Stimulated activated CD8-positive, alpha-beta memory T cell treated with anti-CD3 and anti-CD28 coated beads, Interleukin-7, amount 100 ng/mL, for 1 hour (primary cell): ENCODE measurements at regions not wholly inside any gene's neighbourhood (a gene's known extent, or its start where the extent isn't known, plus 50 kb on each side); places are given as distances from the start of the nearest gene placed in this dataset.
"Not testable (repeated sequence)": the region's sequence is repeated elsewhere in the genome, so short reads cannot be mapped to it uniquely, and the experiment has no call there.

Source experiments
- DNase-seq, 2 donors: peaks; one replicate each; pipeline ENCODE4 v3.0.0-alpha.2; 2020; ENCODE audit warnings: low read depth in 2 of 2

GRCh38 chr3:107942951-107943749, 147.7 kb downstream of the CD47 start:
- DNase-seq, result no peak

DNA sequence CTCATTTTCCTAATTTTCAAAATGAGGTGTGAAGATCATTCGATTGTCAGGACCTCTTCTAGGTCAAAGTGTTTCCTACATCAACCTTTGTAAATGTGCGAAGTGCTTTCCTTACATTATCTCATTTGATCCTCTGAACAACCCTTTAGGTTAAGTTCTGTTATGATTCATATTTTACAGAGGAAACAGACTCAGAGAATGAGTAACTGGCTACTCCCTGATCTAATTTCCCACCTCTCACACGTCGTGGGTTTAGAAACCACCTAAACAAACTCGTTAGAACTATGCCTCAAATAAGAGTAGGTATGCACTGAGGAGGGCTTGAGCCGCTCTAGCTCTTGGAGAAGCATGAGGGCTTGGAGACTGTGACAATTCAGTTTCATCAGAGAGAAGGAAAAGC, 148.6 kb downstream of the CD47 start:
- DNase-seq, result no peak

DNA sequence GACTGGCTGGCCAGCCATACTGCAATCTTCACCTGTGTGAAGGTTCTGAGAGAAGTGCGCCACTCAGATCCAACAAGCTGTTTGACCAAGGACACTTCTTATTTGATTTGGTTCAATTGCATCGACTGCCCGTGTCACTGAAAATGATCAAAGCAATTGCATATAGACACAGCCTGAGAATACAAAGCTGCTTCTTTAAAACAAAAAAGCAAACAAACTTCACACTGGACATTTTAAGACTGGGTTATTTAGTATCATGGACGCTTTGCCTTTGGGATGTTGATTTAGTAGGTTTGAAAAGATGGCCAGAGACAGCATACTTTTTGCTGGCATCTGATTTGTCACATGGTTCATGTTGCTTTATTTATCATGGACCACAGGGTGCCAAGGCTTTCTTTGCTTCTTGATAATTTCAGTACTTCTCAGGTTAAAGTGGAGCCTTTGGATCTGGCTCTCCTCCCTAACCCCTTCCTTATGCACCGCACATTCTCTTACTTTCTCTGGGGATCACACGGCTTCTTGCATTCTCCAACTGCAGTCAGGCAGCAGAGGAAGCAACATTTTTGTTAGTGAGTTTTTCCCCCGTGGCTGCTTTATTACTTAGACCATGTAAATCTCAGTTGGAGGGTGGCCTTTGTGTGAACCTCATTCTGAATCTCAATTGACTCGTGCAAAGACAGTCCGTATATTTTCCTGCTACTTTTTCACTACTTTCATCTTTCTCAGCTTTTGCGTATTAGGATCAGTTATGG, 151.0 kb downstream of the CD47 start:
- DNase-seq, result no peak

DNA sequence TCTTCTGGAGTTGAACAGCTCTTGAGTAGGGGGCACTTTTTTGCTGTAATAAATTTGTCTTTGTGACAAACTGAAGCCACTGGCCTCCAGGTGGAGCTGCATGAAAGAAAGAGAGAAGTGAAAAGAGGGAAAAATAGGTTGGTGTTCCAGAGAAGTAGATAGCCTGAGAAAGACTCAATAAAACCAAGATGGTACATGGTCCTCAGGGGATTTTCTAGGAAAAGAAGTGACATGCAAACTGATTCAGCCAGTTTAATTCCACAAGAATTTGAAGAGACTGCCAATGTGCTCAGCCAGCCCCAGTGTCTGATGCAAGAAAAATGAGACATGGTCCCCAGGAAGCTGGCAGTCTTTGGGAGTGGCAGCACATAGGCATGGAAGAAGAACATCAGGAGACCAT, 152.7 kb downstream of the CD47 start:
- DNase-seq, result no peak

DNA sequence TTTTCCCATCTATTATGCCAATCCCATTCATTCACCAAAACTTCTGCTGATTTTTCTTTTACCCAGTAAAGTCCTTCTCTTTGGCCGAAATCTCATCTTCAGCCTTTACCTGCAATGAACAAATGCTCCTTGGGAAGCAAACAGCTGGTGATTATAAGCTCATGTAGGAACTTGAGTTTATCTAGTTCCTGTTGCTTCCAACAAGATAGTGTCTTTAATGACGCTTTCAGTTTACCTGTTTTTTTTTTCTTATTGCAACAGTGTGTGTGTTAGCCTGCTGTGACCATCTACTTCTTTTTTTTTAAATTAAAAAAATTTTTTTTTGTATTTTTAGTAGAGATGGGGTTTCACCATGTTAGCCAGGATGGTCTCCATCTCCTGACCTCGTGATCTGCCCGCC, 156.0 kb downstream of the CD47 start:
- no peak for DNase-seq

- no peak for DNase-seq
These were observed 157.4 kb downstream of the CD47 start for GRCh38 chr3:107933450-107933849.

- no peak for DNase-seq
These were observed 159.5 kb downstream of the CD47 start for GRCh38 chr3:107931326-107931725.

- DNase-seq, result no peak
These were observed 161.7 kb downstream of the CD47 start for GRCh38 chr3:107929088-107929487.

GRCh38 chr3:107928084-107928445, 162.8 kb downstream of the CD47 start:
- no peak for DNase-seq

- DNase-seq, result peak; percentile 31 to 44
These were observed 163.3 kb downstream of the CD47 start for GRCh38 chr3:107927361-107928083.

- DNase-seq, result no peak
These were observed 165.0 kb downstream of the CD47 start for GRCh38 chr3:107925851-107926250.

DNA sequence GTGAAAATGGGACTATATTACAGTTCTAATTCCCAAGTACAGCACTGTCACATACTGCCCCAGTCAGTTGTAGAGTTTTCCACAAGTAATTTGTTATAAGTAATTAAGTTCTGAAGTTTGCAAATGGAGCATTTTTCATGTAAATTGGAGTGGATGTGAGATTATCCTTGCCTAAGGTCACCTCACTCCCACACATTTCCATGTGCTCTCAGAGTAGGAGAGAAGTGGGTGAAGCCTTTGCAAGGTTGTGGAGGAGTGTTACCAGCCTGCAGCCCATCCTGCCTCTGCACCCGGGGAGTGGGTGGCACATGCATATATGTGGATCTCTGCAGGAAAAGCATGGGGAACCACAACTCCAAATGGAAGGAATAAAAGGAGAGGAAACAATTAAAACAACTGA, 169.8 kb downstream of the CD47 start:
- DNase-seq, result no peak

DNA sequence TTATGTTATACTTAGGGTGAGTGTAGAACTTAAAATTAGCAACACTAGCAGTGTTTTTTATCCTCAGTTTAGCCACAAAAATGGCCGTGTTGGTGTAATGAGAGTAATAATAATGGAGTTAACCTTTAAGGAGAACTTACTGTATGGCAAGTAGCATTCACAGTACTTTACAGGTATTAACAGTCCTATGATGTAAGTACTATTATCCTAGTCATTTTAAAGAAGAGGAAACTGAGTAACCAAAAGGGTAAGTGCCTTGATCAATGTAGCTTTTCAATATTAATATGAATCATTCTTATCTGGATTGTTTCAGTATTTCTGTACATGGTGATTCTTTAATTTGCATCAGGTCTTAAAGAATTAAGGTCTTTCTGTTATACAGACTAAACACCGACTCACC, 170.3 kb downstream of the CD47 start:
- DNase-seq, result no peak

- DNase-seq, result no peak
These were observed 171.6 kb downstream of the CD47 start for GRCh38 chr3:107919239-107919638.

GRCh38 chr3:107916171-107916570, 174.7 kb downstream of the CD47 start:
- DNase-seq, result no peak

- no peak for DNase-seq
These were observed 175.1 kb downstream of the CD47 start for GRCh38 chr3:107915706-107916105.

- DNase-seq, result no peak
These were observed 177.1 kb downstream of the CD47 start for GRCh38 chr3:107913701-107914100.

DNA sequence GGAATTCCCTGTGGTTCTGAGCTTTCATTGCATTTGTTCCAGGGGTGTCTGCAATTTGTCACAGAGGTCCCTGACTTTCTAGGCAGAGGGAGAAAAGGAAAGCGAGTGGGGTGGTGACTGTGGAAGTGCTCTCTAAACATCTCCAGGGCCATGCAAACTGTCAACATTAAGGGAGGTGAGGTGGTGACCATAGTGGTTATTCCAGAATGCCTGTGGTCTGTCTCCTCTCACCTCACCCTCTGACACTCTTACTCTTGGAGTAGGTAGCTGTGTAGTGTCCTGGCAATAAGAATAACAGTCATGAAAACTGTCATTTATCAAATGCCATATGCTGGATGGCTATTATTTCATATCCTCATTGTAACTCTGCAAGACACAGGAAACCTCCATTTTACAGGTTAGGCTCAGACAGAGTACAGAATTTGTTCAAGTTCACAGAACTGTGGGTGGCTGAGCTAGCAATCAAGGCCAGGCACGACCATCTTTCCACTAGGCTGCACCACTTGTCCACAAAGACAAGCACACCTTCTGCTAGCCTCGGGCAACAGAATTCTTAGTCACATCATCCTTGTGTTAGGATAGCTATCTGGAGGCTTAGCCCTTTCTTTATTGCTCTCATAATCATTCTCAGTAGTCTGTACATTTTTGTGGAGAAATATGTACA, 179.4 kb downstream of the CD47 start:
- DNase-seq, result no peak

DNA sequence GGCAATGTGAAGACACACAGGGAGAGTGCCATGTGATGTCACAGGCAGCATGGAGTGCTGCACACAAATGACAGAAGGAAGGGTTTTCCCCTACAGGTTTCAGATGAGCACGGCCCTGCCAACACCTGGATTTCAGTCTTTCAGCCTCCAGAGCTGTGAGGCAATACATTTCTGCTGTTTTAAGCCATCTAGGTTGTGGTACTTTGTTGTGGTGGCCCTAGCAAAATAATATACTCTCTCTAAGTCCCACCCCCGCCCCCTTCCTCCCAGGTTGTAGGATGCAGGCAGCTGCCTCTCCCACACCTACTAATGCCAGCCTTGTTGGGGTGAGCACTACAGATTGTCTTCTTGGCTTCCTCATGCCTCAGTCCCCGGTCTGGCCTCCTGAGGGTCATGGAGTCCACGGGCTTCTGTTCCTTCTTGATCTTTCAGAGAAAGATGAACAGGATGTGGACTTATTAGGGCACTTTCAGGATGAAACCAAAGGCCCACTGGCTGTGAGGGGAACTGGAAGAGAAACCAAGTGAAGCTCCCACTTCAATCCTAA, 180.0 kb downstream of the CD47 start:
- DNase-seq, result no peak

- DNase-seq, result not testable (repeated sequence)
These were observed 181.2 kb downstream of the CD47 start for GRCh38 chr3:107909583-107909982.

- no peak for DNase-seq
These were observed 182.8 kb downstream of the CD47 start for GRCh38 chr3:107907996-107908395.

DNA sequence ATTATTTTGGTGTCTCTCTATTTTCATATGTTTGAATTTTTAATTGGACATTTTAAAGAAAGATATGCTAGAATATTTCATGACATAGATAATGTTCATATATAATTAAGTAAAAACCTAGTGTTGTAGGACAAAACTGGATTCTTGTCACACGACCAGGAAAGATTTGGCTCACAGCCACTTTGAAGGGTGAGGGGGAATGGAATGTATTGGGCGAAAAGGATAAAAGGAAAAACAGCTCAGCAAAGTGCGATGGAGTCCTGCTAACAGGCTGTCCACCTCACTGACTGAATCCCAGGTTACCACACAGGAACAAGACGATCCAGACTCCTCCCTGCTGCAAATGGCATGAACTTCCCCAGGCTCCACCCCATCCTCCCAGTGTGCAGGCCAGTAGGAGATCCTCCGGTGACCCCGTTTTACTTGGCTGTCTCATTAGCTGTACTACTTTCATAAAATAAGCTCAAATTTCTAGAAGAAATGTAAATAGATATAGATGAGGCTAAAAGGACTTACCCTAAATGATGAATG, 186.2 kb downstream of the CD47 start:
- DNase-seq, result no peak
